IMR-90 (cell line): ENCODE measurements at regions not wholly inside any gene's neighbourhood (a gene's known extent, or its start where the extent isn't known, plus 50 kb on each side); places are given as distances from the start of the nearest gene placed in this dataset.

Experiments used
- ATAC-seq: fragments of 200-7000 bp; cut with Tn5 transposase; 2 replicates; pipeline ENCODE4 v1.9.1; 2020; ENCODE audit warnings: low read depth, mild to moderate bottlenecking, moderate library complexity
- BruUV-seq: library from RNA; stranded (reverse); fragments of 400-500 nt; replicated peaks from 2 replicates; lab custom pipeline; 2021; lab: Mats Ljungman, UMichigan
- CTCF ChIA-PET: fragments of 300-600 bp; formaldehyde crosslinking; extraction: SDS; loops from one replicate; lab custom pipeline; 2021; ENCODE audit warnings: antibody characterized with exemption; lab: Yijun Ruan, JAX
- POLR2A ChIA-PET: fragments of 300-600 bp; sonication (Branson Sonifier 250); formaldehyde crosslinking; loops from one replicate; lab custom pipeline; 2022; ENCODE audit warnings: antibody characterized with exemption; ENCODE audit not compliant: unreplicated experiment; lab: Charles Lee
- DNase-seq: peaks from one replicate; pipeline ENCODE4 v3.0.0; 2013
- H2AFZ ChIP-seq: replicated peaks from 2 replicates; pipeline ENCODE3; 2013; ENCODE audit warnings: low read length, mild to moderate bottlenecking; ENCODE audit not compliant: poor library complexity
- H2AK5ac ChIP-seq: 2 replicates; pipeline ENCODE4 v1.6.1; 2013; ENCODE audit warnings: low read depth, low read length, inconsistent platforms
- H2AK9ac ChIP-seq: replicated peaks from 2 replicates; pipeline ENCODE3; 2013; ENCODE audit warnings: mild to moderate bottlenecking, low read depth, low read length, moderate library complexity; ENCODE audit not compliant: poor library complexity
- H2BK120ac ChIP-seq: 2 replicates; pipeline ENCODE4 v1.6.1; 2013; ENCODE audit warnings: low read depth, low read length, inconsistent platforms
- H2BK15ac ChIP-seq: 3 replicates; pipeline ENCODE4 v1.6.1; 2013; ENCODE audit warnings: low read depth, low read length, inconsistent platforms
- H2BK20ac ChIP-seq: 2 replicates; pipeline ENCODE4 v1.6.1; 2013; ENCODE audit warnings: low read depth, mild to moderate bottlenecking, inconsistent platforms, low read length, moderate library complexity
- H2BK5ac ChIP-seq: 2 replicates; pipeline ENCODE4 v1.6.1; 2013; ENCODE audit warnings: mild to moderate bottlenecking, low read depth, low read length, inconsistent platforms; ENCODE audit not compliant: poor library complexity, severe bottlenecking
- H3K14ac ChIP-seq: replicated peaks from 2 replicates; pipeline ENCODE4 v1.6.1; 2013; ENCODE audit warnings: low read depth, low read length, inconsistent platforms
- H3K18ac ChIP-seq: 2 replicates; pipeline ENCODE4 v1.6.1; 2013; ENCODE audit warnings: low read depth, low read length, control low read depth
- H3K23ac ChIP-seq: 2 replicates; pipeline ENCODE4 v1.6.1; 2013; ENCODE audit warnings: low read depth, low read length, inconsistent platforms
- H3K27ac ChIP-seq: 2 replicates; pipeline ENCODE4 v1.5.1; 2013; ENCODE audit warnings: mild to moderate bottlenecking, control low read depth, low read length; ENCODE audit not compliant: insufficient read depth
- H3K27me3 ChIP-seq: 2 replicates; pipeline ENCODE4 v1.6.1; 2013; ENCODE audit warnings: low read length; ENCODE audit not compliant: control insufficient read depth, insufficient read depth
- H3K36me3 ChIP-seq: 2 replicates; pipeline ENCODE4 v1.6.1; 2013; ENCODE audit warnings: low read length, mixed read lengths; ENCODE audit not compliant: control insufficient read depth, insufficient read depth
- H3K4ac ChIP-seq: 2 replicates; pipeline ENCODE4 v1.6.1; 2013; ENCODE audit warnings: low read depth, low read length, inconsistent platforms
- H3K4me1 ChIP-seq: 2 replicates; pipeline ENCODE4 v1.6.1; 2013; ENCODE audit warnings: low read length, mixed read lengths; ENCODE audit not compliant: control insufficient read depth, insufficient read depth
- H3K4me2 ChIP-seq: 2 replicates; pipeline ENCODE4 v1.6.1; 2013; ENCODE audit warnings: low read depth, mild to moderate bottlenecking, control low read depth, low read length, moderate library complexity
- H3K4me3 ChIP-seq: 2 replicates; pipeline ENCODE4 v1.5.1; 2013; ENCODE audit warnings: low read depth, mild to moderate bottlenecking, control low read depth, low read length, moderate library complexity; ENCODE audit not compliant: insufficient read depth
- H3K56ac ChIP-seq: 2 replicates; pipeline ENCODE4 v1.6.1; 2013; ENCODE audit warnings: low read length, inconsistent platforms; ENCODE audit not compliant: insufficient read depth; ENCODE audit errors: extremely low read depth
- H3K79me1 ChIP-seq, 2 experiments: 2 replicates each; pipeline ENCODE4 v1.6.1; 2013; ENCODE audit warnings: low read length in 2 of 2, inconsistent platforms in 1 of 2, low read depth in 1 of 2
- H3K9ac ChIP-seq: 2 replicates; pipeline ENCODE4 v1.6.1; 2013; ENCODE audit warnings: low read depth, low read length, control low read depth
- H3K9me1 ChIP-seq: 2 replicates; pipeline ENCODE4 v1.6.1; 2013; ENCODE audit warnings: low read length, inconsistent platforms; ENCODE audit not compliant: insufficient read depth
- H3K9me3 ChIP-seq: 2 replicates; pipeline ENCODE4 v1.6.1; 2013; ENCODE audit warnings: low read length; ENCODE audit not compliant: control insufficient read depth, insufficient read depth
- H4K20me1 ChIP-seq: 2 replicates; pipeline ENCODE4 v1.6.1; 2013; ENCODE audit warnings: low read length, inconsistent platforms; ENCODE audit not compliant: insufficient read depth
- H4K5ac ChIP-seq: 2 replicates; pipeline ENCODE4 v1.6.1; 2013; ENCODE audit warnings: mild to moderate bottlenecking, low read depth, low read length, control low read depth
- H4K8ac ChIP-seq, 2 experiments: 2 replicates each; pipeline ENCODE4 v1.6.1; 2013; ENCODE audit warnings: low read depth in 2 of 2, low read length in 2 of 2, control low read depth in 1 of 2, inconsistent platforms in 1 of 2
- H4K91ac ChIP-seq: 2 replicates; pipeline ENCODE4 v1.6.1; 2013; ENCODE audit warnings: low read depth, low read length, inconsistent platforms; ENCODE audit not compliant: insufficient read depth
- BHLHE40 ChIP-seq: fragments of 150-350 bp; IDR thresholded peaks from 2 replicates; pipeline ENCODE4 v1.6.1; 2016; ENCODE audit warnings: mild to moderate bottlenecking, low read depth, low read length
- CEBPB ChIP-seq: IDR thresholded peaks from 2 replicates; pipeline ENCODE4 v1.6.1; 2012; ENCODE audit warnings: low read depth, low read length, improper control_type of control experiment
- FOS ChIP-seq: fragments of 150-350 bp; IDR thresholded peaks from 2 replicates; pipeline ENCODE4 v1.6.1; 2016; ENCODE audit warnings: low read depth, low read length
- MAFK ChIP-seq: IDR thresholded peaks from 2 replicates; pipeline ENCODE4 v1.6.1; 2012; ENCODE audit warnings: low read depth, low read length, improper control_type of control experiment
- MXI1 ChIP-seq: IDR thresholded peaks from 2 replicates; pipeline ENCODE4 v1.6.1; 2012; ENCODE audit warnings: low read depth, mild to moderate bottlenecking, low read length, moderate library complexity, borderline replicate concordance
- POLR2A ChIP-seq: IDR thresholded peaks from 2 replicates; pipeline ENCODE4 v1.6.1; 2012; ENCODE audit warnings: mild to moderate bottlenecking, low read depth, low read length
- RAD21 ChIP-seq: IDR thresholded peaks from 2 replicates; pipeline ENCODE4 v1.6.1; 2012; ENCODE audit warnings: low read length, improper control_type of control experiment
- RCOR1 ChIP-seq: IDR thresholded peaks from 2 replicates; pipeline ENCODE4 v1.6.1; 2012; ENCODE audit warnings: mild to moderate bottlenecking, low read length, improper control_type of control experiment; ENCODE audit not compliant: insufficient replicate concordance
- RFX5 ChIP-seq: IDR thresholded peaks from 2 replicates; pipeline ENCODE4 v1.8.0; 2012; ENCODE audit warnings: low read depth, mild to moderate bottlenecking, low read length, moderate library complexity
- SMC3 ChIP-seq: fragments of 150-350 bp; IDR thresholded peaks from 2 replicates; pipeline ENCODE4 v1.6.1; 2016; ENCODE audit warnings: low read depth, mild to moderate bottlenecking, antibody characterized with exemption, low read length, moderate library complexity
- USF2 ChIP-seq: fragments of 150-350 bp; IDR thresholded peaks from 2 replicates; pipeline ENCODE4 v1.6.1; 2017; ENCODE audit warnings: mild to moderate bottlenecking, antibody characterized with exemption, low read length, low read depth
- WGBS, 2 experiments: methylation state at CpG; one replicate each; pipeline versions ENCODE4 v1.1.5 to v1.1.7; 2013; ENCODE audit warnings: missing lambda C conversion rate in 2 of 2; ENCODE audit not compliant: insufficient read length in 1 of 2; ENCODE audit errors: extremely low coverage in 2 of 2; 5-methylcytosine and 5-hydroxymethylcytosine counted together
- dilution Hi-C: fragments of 300-500 bp; cut with HindIII; formaldehyde crosslinking; loops from one replicate; pipeline ENCODE4 v1.14.3; 2018; ENCODE audit warnings: low sequenced_read_pairs; ENCODE audit not compliant: unreplicated experiment
- in situ Hi-C: fragments of 300-500 bp; cut with MboI; formaldehyde crosslinking; loops from 3 replicates; pipeline ENCODE4 v1.14.3; 2019; ENCODE audit warnings: low sequenced_read_pairs, inconsistent platforms, mixed read lengths
- intact Hi-C: fragments of 100-400 bp; cut with micrococcal nuclease; formaldehyde crosslinking; loops from 2 replicates; pipeline ENCODE4 v1.10.0; 2022
- TF ChIP-seq, protein P1 (sequence below): fragments of 150-350 bp; IDR thresholded peaks from 2 replicates; pipeline ENCODE4 v1.6.1; 2016; ENCODE audit warnings: low read depth, mild to moderate bottlenecking, low read length, moderate library complexity, borderline replicate concordance

DNA sequence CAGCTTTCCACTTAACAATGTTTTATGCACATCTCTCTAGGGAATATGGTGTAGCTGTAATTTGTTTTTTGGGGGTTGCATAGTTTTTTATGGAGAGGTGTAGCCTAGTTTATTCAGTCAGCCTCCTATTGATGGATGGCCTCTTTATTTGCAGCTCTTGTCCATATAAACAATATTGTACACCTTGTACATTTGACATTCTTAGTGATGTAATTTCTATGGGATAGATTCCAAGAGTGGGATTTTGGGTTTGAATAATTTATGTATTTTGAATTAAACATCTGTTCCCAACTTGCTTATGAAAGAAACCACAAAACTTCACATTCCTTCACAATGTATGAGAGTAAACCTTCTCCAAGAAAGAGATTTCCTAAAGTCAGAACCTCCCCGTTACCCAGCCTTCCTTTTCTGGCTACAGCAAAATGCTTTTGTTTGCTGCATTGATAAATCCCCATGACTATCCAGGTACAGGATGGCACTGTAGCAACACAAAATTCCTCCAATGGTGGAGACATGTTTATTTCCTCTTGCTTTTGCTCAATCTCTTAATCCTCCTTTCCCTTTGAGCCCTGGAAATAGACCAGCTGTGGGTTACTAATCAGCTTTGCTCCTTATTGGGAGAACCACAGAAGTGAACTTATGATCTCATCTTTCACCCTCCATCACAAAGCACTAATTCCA lies 58.4 kb upstream of the GALR1 start:
- H4K91ac ChIP-seq, result no peak overlapping the region
- H2BK120ac ChIP-seq, result no peak overlapping the region
- H2BK20ac ChIP-seq, result 0 out of 2 replicates have a peak overlapping the region, but pooled peaks have one; percentile 48
- no peak overlapping the region for H2AFZ ChIP-seq
- peaks cover 2% of the 10 kb centered on the region; the same call in 1 of the 2 replicates for H3K4me1 ChIP-seq
- H3K18ac ChIP-seq, result no peak overlapping the region
- H2BK15ac ChIP-seq, result no peak overlapping the region
- ChIA-PET POLR2A (no interaction called here), CTCF (interaction anchor here (0.6 to 0.9 kb wide), 3 partner anchors 8 to 136 kb away, joined by 3 to 4 read pairs (median 3); no protein-coding TSS in a partner anchor)
- TF ChIP-seq SMC3 (no peak), MAFK (no peak), MXI1 (no peak), POLR2A (no peak), RFX5 (no peak), FOS (no peak), RCOR1 (no peak), CEBPB (no peak), USF2 (no peak), BHLHE40 (no peak), RAD21 (no peak)
- TF ChIP-seq, protein P1, sequence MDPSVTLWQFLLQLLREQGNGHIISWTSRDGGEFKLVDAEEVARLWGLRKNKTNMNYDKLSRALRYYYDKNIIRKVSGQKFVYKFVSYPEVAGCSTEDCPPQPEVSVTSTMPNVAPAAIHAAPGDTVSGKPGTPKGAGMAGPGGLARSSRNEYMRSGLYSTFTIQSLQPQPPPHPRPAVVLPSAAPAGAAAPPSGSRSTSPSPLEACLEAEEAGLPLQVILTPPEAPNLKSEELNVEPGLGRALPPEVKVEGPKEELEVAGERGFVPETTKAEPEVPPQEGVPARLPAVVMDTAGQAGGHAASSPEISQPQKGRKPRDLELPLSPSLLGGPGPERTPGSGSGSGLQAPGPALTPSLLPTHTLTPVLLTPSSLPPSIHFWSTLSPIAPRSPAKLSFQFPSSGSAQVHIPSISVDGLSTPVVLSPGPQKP, result no peak
- no peak overlapping the region for H3K4ac ChIP-seq
- peaks cover 1% of the 10 kb centered on the region for H3K9me3 ChIP-seq
- H3K9ac ChIP-seq, result no peak overlapping the region
- H4K20me1 ChIP-seq, result no peaks in the 10 kb centered on the region
- no peaks in the 10 kb centered on the region for H3K9me1 ChIP-seq
- no CpG with 5 or more reads among the region's 1 CpG for WGBS, 2 experiments
- H4K5ac ChIP-seq, result no peak overlapping the region
- no peaks in the 10 kb centered on the region for H3K36me3 ChIP-seq
- no peak overlapping the region for H3K56ac ChIP-seq
- no peak overlapping the region for H4K8ac ChIP-seq
- intact Hi-C loops, result no loop called here
- no peak overlapping the region for H2AK9ac ChIP-seq
- no peak overlapping the region; the same call in 1 of the 2 replicates for H3K4me2 ChIP-seq
- no peak overlapping the region for H2AK5ac ChIP-seq
- no peak overlapping the region for H2BK5ac ChIP-seq
- no peak overlapping the region for H3K14ac ChIP-seq
- ATAC-seq (peak; percentile 89), DNase-seq (peak; percentile 68)
- H3K4me3 ChIP-seq, result no peak overlapping the region
- no peaks in the 10 kb centered on the region for H3K79me1 ChIP-seq
- no peak overlapping the region for H3K23ac ChIP-seq
- H3K27ac ChIP-seq, result peak overlapping the region; percentile 13; the same call in 1 of the 2 replicates
- dilution Hi-C loops, result no loop called here
- peaks cover 8% of the 10 kb centered on the region for H3K27me3 ChIP-seq
- BruUV-seq, result no TSS peak
- in situ Hi-C loops, result no loop called here
